HG03095 (cell line): ENCODE measurements at regions not wholly inside any gene's neighbourhood (a gene's known extent, or its start where the extent isn't known, plus 50 kb on each side); places are given as distances from the start of the nearest gene placed in this dataset.

Experiments
- ATAC-seq: cut with Tn5 transposase; IDR thresholded peaks from one replicate; pipeline ENCODE4 v1.9.1; 2021; ENCODE audit warnings: moderate library complexity; ENCODE audit not compliant: unreplicated experiment

GRCh38 chrX:107502316-107502715 lies 52.9 kb downstream of the FRMPD3 start:
- ATAC-seq = no peak

GRCh38 chrX:107504006-107504405 lies 54.6 kb downstream of the FRMPD3 start:
- no peak for ATAC-seq

GRCh38 chrX:107505223-107505622 lies 55.8 kb downstream of the FRMPD3 start:
- no peak for ATAC-seq

GRCh38 chrX:107506596-107507031 lies 57.2 kb downstream of the FRMPD3 start:
- no peak for ATAC-seq

- no peak for ATAC-seq
Measured at GRCh38 chrX:107507093-107507743, 57.8 kb downstream of the FRMPD3 start.

- ATAC-seq = no peak
Measured at GRCh38 chrX:107507744-107508117, 58.3 kb downstream of the FRMPD3 start.

GRCh38 chrX:107508925-107509324 lies 59.5 kb downstream of the FRMPD3 start:
- no peak for ATAC-seq

GRCh38 chrX:107514944-107515343 lies 65.5 kb downstream of the FRMPD3 start:
- ATAC-seq = no peak

GRCh38 chrX:107521877-107522586 lies 72.6 kb downstream of the FRMPD3 start:
- no peak for ATAC-seq

- no peak for ATAC-seq
Measured at GRCh38 chrX:107522901-107523300, 73.4 kb downstream of the FRMPD3 start.

- ATAC-seq = no peak
Measured at GRCh38 chrX:107526141-107526540, 76.7 kb downstream of the FRMPD3 start.

- no peak for ATAC-seq
Measured at GRCh38 chrX:107530141-107530540, 80.7 kb downstream of the FRMPD3 start.

GRCh38 chrX:107537815-107538214 lies 88.4 kb downstream of the FRMPD3 start:
- peak; percentile 67 for ATAC-seq

- ATAC-seq = no peak
Measured at GRCh38 chrX:107541244-107541643, 87.1 kb upstream of the PRPS1 start.

GRCh38 chrX:107542040-107542439 lies 86.3 kb upstream of the PRPS1 start:
- ATAC-seq = no peak

- no peak for ATAC-seq
Measured at GRCh38 chrX:107542500-107542899, 85.8 kb upstream of the PRPS1 start.

GRCh38 chrX:107547621-107548020 lies 80.7 kb upstream of the PRPS1 start:
- no peak for ATAC-seq

GRCh38 chrX:107548775-107549174 lies 79.5 kb upstream of the PRPS1 start:
- ATAC-seq = no peak

- no peak for ATAC-seq
Measured at GRCh38 chrX:107549504-107549903, 78.8 kb upstream of the PRPS1 start.

GRCh38 chrX:107551546-107551945 lies 76.8 kb upstream of the PRPS1 start:
- ATAC-seq = no peak

GRCh38 chrX:107552930-107553329 lies 75.4 kb upstream of the PRPS1 start:
- no peak for ATAC-seq

GRCh38 chrX:107556967-107557366 lies 71.3 kb upstream of the PRPS1 start:
- ATAC-seq = no peak

- ATAC-seq = no peak
Measured at GRCh38 chrX:107559506-107559905, 68.8 kb upstream of the PRPS1 start.
